ENCODE measurements at regions not wholly inside any gene's neighbourhood (a gene's known extent, or its start where the extent isn't known, plus 50 kb on each side); places are given as distances from the start of the nearest gene placed in this dataset.

GRCh38 chr7:87000344-87000743 lies 59.1 kb downstream of the ELAPOR2 start:
- no peaks in the 10 kb centered on the region for H3K79me2 ChIP-seq (ENCODE audit: low read length)
- no peak overlapping the region for H3K27ac ChIP-seq (ENCODE audit: low read length)
- TF ChIP-seq CTCF (IDR thresholded peaks at IDR 0.05; ENCODE audit: low read depth, low read length) (no peak), EZH2phosphoT487 (IDR thresholded peaks at IDR 0.05; ENCODE audit: low read depth) (no peak)

GRCh38 chr7:86999750-87000149 lies 59.7 kb downstream of the ELAPOR2 start:
- H3K27ac ChIP-seq (ENCODE audit: low read length), result no peak overlapping the region
- H3K9me3 ChIP-seq (ENCODE audit: insufficient read depth, low read length), result no peaks in the 10 kb centered on the region
- H2AFZ ChIP-seq (ENCODE audit: low read depth, low read length), result no peak overlapping the region
- no peaks in the 10 kb centered on the region for H3K4me1 ChIP-seq (ENCODE audit: low read length)
- H3K9ac ChIP-seq (ENCODE audit: low read length), result no peak overlapping the region
- no peaks in the 10 kb centered on the region for H4K20me1 ChIP-seq (ENCODE audit: insufficient read depth, low read length)
- no peak overlapping the region for H3K4me3 ChIP-seq (ENCODE audit: low read length)
- no peaks in the 10 kb centered on the region for H3K36me3 ChIP-seq (replicated peaks; ENCODE audit: low read depth, low read length)
- peaks cover 17% of the 10 kb centered on the region; the same call in 1 of the 2 replicates for H3K27me3 ChIP-seq (ENCODE audit: low read depth, low read length)
- no peak overlapping the region for H3K4me2 ChIP-seq (ENCODE audit: low read length)
- no peaks in the 10 kb centered on the region for H3K79me2 ChIP-seq (ENCODE audit: low read length)
- no peak for TF ChIP-seq CTCF (IDR thresholded peaks at IDR 0.05; ENCODE audit: low read depth, low read length)

More at GRCh38 chr7:87000344-87000743, 59.1 kb downstream of the ELAPOR2 start:
- Histone ChIP-seq H3K27me3 (ENCODE audit: low read depth, low read length) (peaks cover 14% of the 10 kb centered on the region; the same call in 1 of the 2 replicates), H3K4me1 (ENCODE audit: low read length) (no peaks in the 10 kb centered on the region), H3K4me2 (ENCODE audit: low read length) (no peak overlapping the region), H3K4me3 (ENCODE audit: low read length) (no peak overlapping the region), H3K9ac (ENCODE audit: low read length) (no peak overlapping the region), H4K20me1 (ENCODE audit: insufficient read depth, low read length) (no peaks in the 10 kb centered on the region), H2AFZ (ENCODE audit: low read depth, low read length) (no peak overlapping the region), H3K9me3 (ENCODE audit: insufficient read depth, low read length) (no peaks in the 10 kb centered on the region), H3K36me3 (replicated peaks; ENCODE audit: low read depth, low read length) (no peaks in the 10 kb centered on the region)

- Histone ChIP-seq H3K79me2 (ENCODE audit: low read length) (no peaks in the 10 kb centered on the region), H3K9me3 (ENCODE audit: insufficient read depth, low read length) (no peaks in the 10 kb centered on the region)
Observed at GRCh38 chr7:86995814-86996213, 63.6 kb downstream of the ELAPOR2 start.

GRCh38 chr7:86995052-86995725 lies 64.3 kb downstream of the ELAPOR2 start:
- Histone ChIP-seq H3K9me3 (ENCODE audit: insufficient read depth, low read length) (no peaks in the 10 kb centered on the region), H3K27me3 (ENCODE audit: low read depth, low read length) (peaks cover 14% of the 10 kb centered on the region; the same call in 1 of the 2 replicates), H2AFZ (ENCODE audit: low read depth, low read length) (no peak overlapping the region), H3K79me2 (ENCODE audit: low read length) (no peaks in the 10 kb centered on the region), H3K27ac (ENCODE audit: low read length) (no peak overlapping the region), H3K4me2 (ENCODE audit: low read length) (no peak overlapping the region), H4K20me1 (ENCODE audit: insufficient read depth, low read length) (no peaks in the 10 kb centered on the region), H3K36me3 (replicated peaks; ENCODE audit: low read depth, low read length) (no peaks in the 10 kb centered on the region), H3K4me3 (ENCODE audit: low read length) (no peak overlapping the region), H3K4me1 (ENCODE audit: low read length) (no peaks in the 10 kb centered on the region), H3K9ac (ENCODE audit: low read length) (no peak overlapping the region)
- TF ChIP-seq CTCF (IDR thresholded peaks at IDR 0.05; ENCODE audit: low read depth, low read length) (no peak), EZH2phosphoT487 (IDR thresholded peaks at IDR 0.05; ENCODE audit: low read depth) (no peak)

More at GRCh38 chr7:86995814-86996213, 63.6 kb downstream of the ELAPOR2 start:
- H3K4me3 ChIP-seq (ENCODE audit: low read length), result no peak overlapping the region
- H2AFZ ChIP-seq (ENCODE audit: low read depth, low read length), result no peak overlapping the region
- H3K27me3 ChIP-seq (ENCODE audit: low read depth, low read length), result peaks cover 17% of the 10 kb centered on the region; the same call in 1 of the 2 replicates
- no peaks in the 10 kb centered on the region for H3K36me3 ChIP-seq (replicated peaks; ENCODE audit: low read depth, low read length)
- H3K4me1 ChIP-seq (ENCODE audit: low read length), result no peaks in the 10 kb centered on the region
- no peak for TF ChIP-seq CTCF (IDR thresholded peaks at IDR 0.05; ENCODE audit: low read depth, low read length)
- TF ChIP-seq EZH2phosphoT487 (IDR thresholded peaks at IDR 0.05; ENCODE audit: low read depth), result no peak
- no peak overlapping the region for H3K4me2 ChIP-seq (ENCODE audit: low read length)
- no peak overlapping the region for H3K9ac ChIP-seq (ENCODE audit: low read length)
- no peak overlapping the region for H3K27ac ChIP-seq (ENCODE audit: low read length)
- H4K20me1 ChIP-seq (ENCODE audit: insufficient read depth, low read length), result no peaks in the 10 kb centered on the region
